ENCODE measurements at regions not wholly inside any gene's neighbourhood (a gene's known extent, or its start where the extent isn't known, plus 50 kb on each side); places are given as distances from the start of the nearest gene placed in this dataset.

GRCh38 chr22:48051796-48052620 is 1289.6 kb downstream of the TBC1D22A start:
- no peak overlapping the region for H3K4me3 ChIP-seq (ENCODE audit: low read length)
- no peak for DNase-seq (ENCODE audit: low read depth)
- no peak for TF ChIP-seq CTCF (IDR thresholded peaks at IDR 0.05; ENCODE audit: insufficient read depth, low read depth, low read length, missing control alignments)

GRCh38 chr22:48050836-48051235 is 1288.4 kb downstream of the TBC1D22A start:
- DNase-seq (ENCODE audit: low read depth) = no peak
- no peak for TF ChIP-seq CTCF (IDR thresholded peaks at IDR 0.05; ENCODE audit: insufficient read depth, low read depth, low read length, missing control alignments)
- H3K4me3 ChIP-seq (ENCODE audit: low read length) = no peak overlapping the region

GRCh38 chr22:48049116-48049515 is 1286.7 kb downstream of the TBC1D22A start:
- no peak overlapping the region for H3K4me3 ChIP-seq (ENCODE audit: low read length)
- TF ChIP-seq CTCF (IDR thresholded peaks at IDR 0.05; ENCODE audit: insufficient read depth, low read depth, low read length, missing control alignments) = no peak
- DNase-seq (ENCODE audit: low read depth) = no peak

- TF ChIP-seq CTCF (IDR thresholded peaks at IDR 0.05; ENCODE audit: insufficient read depth, low read depth, low read length, missing control alignments) = no peak
- DNase-seq (ENCODE audit: low read depth) = no peak
- H3K4me3 ChIP-seq (ENCODE audit: low read length) = no peak overlapping the region
Measured at GRCh38 chr22:48047722-48048500, 1285.5 kb downstream of the TBC1D22A start.

GRCh38 chr22:48045369-48045768 is 1282.9 kb downstream of the TBC1D22A start:
- DNase-seq (ENCODE audit: low read depth) = no peak
- TF ChIP-seq CTCF (IDR thresholded peaks at IDR 0.05; ENCODE audit: insufficient read depth, low read depth, low read length, missing control alignments) = no peak
- H3K4me3 ChIP-seq (ENCODE audit: low read length) = no peak overlapping the region

GRCh38 chr22:48044487-48045060 is 1282.1 kb downstream of the TBC1D22A start:
- no peak overlapping the region for H3K4me3 ChIP-seq (ENCODE audit: low read length)
- no peak for TF ChIP-seq CTCF (IDR thresholded peaks at IDR 0.05; ENCODE audit: insufficient read depth, low read depth, low read length, missing control alignments)

More at GRCh38 chr22:48044487-48045060, 1282.1 kb downstream of the TBC1D22A start:
- DNase-seq (ENCODE audit: low read depth) = no peak

Data from epithelial cell of esophagus (primary cell).